AG09319 (cell line): ENCODE measurements at regions not wholly inside any gene's neighbourhood (a gene's known extent, or its start where the extent isn't known, plus 50 kb on each side); places are given as distances from the start of the nearest gene placed in this dataset.

ENCODE experiments used
- DNase-seq: peaks from one replicate; pipeline ENCODE4 v3.0.0-alpha.2; 2010; ENCODE audit warnings: low read depth; ENCODE audit errors: extremely low read depth
- TF ChIP-seq, protein P1 (sequence below): IDR thresholded peaks from 2 replicates; pipeline ENCODE4 v1.5.1; 2011; ENCODE audit warnings: low read depth, mild to moderate bottlenecking, inconsistent platforms, low read length, moderate library complexity

DNA sequence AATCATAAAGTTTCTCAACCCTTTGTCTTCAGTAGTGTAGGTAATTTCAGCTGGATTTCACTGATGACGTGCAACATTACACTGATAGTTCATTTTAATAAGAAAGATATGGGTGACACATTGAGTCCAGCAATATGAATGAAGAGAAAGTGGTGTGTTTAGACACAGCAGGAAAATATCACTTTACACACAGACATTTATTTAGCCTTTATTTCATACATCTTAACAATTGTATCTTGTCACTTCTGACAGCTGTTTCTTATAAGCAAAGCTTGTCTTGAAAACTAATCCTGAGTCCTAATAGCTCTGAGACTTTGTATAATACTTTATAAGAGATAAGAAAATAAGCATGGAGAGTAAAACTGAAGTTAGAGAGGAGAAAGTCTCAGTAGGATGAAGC, 720.5 kb upstream of the NUDT12 start:
- no peak for DNase-seq
- TF ChIP-seq, protein P1, sequence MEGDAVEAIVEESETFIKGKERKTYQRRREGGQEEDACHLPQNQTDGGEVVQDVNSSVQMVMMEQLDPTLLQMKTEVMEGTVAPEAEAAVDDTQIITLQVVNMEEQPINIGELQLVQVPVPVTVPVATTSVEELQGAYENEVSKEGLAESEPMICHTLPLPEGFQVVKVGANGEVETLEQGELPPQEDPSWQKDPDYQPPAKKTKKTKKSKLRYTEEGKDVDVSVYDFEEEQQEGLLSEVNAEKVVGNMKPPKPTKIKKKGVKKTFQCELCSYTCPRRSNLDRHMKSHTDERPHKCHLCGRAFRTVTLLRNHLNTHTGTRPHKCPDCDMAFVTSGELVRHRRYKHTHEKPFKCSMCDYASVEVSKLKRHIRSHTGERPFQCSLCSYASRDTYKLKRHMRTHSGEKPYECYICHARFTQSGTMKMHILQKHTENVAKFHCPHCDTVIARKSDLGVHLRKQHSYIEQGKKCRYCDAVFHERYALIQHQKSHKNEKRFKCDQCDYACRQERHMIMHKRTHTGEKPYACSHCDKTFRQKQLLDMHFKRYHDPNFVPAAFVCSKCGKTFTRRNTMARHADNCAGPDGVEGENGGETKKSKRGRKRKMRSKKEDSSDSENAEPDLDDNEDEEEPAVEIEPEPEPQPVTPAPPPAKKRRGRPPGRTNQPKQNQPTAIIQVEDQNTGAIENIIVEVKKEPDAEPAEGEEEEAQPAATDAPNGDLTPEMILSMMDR, result no peak

DNA sequence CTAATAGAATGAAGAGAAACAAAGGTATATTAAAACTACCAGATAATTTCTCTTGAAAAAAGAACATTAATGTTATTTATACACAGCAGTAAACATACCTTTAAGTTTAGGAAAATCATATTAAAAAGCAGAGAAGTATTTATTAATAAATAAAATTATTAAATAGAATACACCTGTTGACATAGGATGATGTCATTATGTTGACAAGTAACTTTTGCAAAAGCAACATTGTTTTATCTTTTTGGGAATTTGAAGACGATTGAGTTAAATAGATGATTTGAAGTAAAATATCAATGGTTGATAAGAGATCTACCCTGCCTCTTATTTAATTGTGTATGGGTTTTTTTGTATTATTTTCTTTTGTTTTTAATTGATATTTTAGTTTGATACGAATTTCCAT, 711.1 kb upstream of the NUDT12 start:
- no peak for DNase-seq
- TF ChIP-seq, protein P1, result no peak

DNA sequence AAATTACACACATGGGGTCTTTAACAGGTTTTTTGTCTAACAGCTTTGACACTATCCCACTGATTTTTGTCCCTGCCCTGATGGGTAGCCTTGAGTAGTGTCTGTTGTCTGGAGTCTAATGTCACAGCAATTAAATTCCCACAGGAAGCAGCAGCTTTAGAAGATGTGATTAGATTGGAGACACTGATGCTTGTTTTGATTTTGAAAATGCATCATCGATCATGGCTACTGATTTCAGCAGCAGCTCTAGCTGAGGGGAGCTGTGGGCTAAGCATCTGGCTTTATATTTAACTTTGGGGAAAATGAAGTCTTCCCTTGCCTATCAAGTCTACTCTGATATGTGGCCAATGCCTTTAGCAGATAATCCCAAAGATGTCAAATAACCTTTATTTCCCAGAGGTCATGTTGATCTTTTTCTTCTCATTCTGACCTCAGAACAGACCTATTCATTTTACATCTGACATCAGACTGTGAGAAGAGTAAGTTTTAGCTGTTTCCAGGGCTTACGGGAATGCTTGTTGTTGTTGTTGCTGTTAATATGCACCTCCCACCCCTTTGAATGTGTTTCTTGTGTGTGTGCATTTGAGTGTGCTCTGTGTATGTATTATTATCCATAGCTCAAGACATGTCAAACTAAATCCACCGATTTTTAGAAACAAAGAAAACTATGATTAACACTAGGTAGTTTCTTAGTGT, 704.9 kb upstream of the NUDT12 start:
- no peak for DNase-seq
- TF ChIP-seq, protein P1, result no peak

DNA sequence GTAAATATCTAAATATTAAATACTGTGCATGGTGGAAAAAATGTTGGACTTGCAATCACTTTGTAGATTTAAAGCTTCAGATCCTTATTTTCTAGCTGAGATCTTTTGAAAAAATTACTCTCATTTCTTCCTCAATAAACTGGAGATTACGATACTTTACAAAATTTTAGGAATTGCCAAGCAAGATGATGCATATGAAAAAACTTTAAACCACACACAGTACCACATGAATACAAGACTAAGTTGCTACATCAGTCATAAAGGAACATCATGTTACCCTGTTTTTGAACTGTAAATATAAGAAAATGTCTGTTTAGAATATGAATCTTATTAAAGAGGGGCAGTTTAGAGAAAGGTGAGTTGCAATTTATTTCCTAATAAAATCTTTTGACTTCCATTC, 703.6 kb upstream of the NUDT12 start:
- TF ChIP-seq, protein P1, result no peak
- DNase-seq, result no peak

DNA sequence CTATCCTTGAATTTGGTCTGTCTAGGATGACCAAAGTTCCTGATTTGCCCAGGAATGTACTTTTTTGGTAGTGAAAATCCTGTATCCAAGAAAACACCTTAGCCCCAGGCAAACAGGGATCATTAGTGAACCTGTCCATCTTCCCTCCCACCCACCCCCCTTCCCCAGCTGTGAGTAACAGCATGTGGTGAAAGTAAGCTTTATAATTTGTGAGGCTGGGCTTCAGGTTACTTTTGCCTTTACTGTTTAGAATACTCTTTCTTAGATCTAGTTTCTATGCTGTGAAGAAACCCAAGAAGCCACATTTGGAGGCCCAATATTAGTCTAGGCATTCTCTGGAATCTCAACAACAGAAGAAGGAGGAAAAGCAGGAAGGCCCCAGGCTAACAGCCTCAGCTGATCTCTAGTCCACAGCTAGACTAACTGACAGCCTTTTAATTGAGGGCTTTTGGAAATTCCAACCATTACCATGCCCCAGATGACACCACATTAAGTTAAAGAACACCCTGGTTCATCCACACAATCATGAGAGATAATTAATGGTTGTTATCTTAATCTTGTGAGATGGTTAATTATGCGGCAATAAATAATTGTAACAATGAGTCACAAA, 703.0 kb upstream of the NUDT12 start:
- TF ChIP-seq, protein P1, result no peak
- DNase-seq, result no peak

DNA sequence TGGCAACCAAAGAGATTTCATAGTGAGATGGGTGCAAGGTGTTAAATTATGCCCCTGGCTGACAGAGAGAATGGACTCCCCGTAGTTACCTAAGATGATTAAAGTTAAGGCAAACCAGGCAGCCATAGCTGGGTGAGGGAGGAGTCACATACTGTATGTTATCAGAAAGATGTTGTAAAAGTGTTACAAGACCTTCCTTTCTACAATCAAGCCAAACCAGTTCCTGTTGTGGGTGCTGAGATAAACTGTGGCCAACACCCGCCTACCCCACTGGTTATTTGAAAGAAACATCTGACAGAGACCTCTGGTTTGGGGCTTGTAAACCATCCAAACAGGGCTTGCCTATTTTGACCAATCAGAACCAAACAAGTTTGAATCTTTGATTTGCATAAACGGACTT, 684.7 kb upstream of the NUDT12 start:
- TF ChIP-seq, protein P1, result no peak

DNA sequence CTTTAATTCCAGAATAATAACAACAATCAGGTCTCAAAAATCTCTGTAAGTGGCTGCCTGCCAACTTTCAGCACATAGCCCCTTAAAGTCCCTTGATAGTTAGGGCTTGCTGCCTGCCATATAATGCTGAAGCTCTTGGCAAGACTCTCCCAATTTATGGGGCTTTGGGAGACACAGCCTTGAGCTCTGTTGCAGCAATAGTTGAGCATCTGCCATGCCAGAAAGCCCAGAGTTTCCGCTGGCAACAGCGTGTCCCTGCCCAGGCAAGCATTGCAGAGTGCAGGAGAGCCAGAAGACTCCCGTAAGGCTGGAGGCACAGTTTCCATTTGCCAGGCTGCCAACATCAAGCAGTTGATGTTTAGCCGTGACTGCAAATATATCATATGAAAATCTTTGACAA, 678.5 kb upstream of the NUDT12 start:
- DNase-seq, result no peak
- TF ChIP-seq, protein P1, result no peak

More for the DNA sequence above, 684.7 kb upstream of the NUDT12 start:
- DNase-seq, result no peak
